H1 (cell line): ENCODE measurements at regions not wholly inside any gene's neighbourhood (a gene's known extent, or its start where the extent isn't known, plus 50 kb on each side); places are given as distances from the start of the nearest gene placed in this dataset.
A peak's percentile ranks its signal among the peaks of the same experiment; 100 is the strongest.

Experiments
- CHD7 ChIP-seq: fragments of 300-600 bp; sonication (generic); IDR thresholded peaks from 2 replicates; pipeline ENCODE4 v1.7.1; 2012; ENCODE audit warnings: low read length, moderate library complexity, mild to moderate bottlenecking, inconsistent platforms; ENCODE audit not compliant: insufficient replicate concordance
- CTCF ChIP-seq, 3 experiments: IDR thresholded peaks; 1 replicate in 2 of 3; 2 replicates in 1 of 3; pipeline versions ENCODE4 v1.5.1 to v1.6.1; 2011; ENCODE audit warnings: low read length in 3 of 3, mild to moderate bottlenecking in 3 of 3, inconsistent platforms in 2 of 3, low read depth in 1 of 3, moderate library complexity in 1 of 3; ENCODE audit not compliant: insufficient read depth in 1 of 3; ENCODE audit errors: control extremely low read depth in 1 of 3
- EZH2 ChIP-seq: fragments of 200-600 bp; sonication (generic); IDR thresholded peaks from 2 replicates; pipeline ENCODE4 v1.7.1; 2012; ENCODE audit warnings: low read depth, mild to moderate bottlenecking, moderate library complexity, low read length, inconsistent platforms; ENCODE audit not compliant: severe bottlenecking
- JUN ChIP-seq: IDR thresholded peaks from 2 replicates; pipeline ENCODE4 v1.6.1; 2011; ENCODE audit warnings: low read depth, mild to moderate bottlenecking, improper control_type of control experiment, low read length
- MAX ChIP-seq: IDR thresholded peaks from 2 replicates; pipeline ENCODE4 v1.6.1; 2012; ENCODE audit warnings: inconsistent platforms
- POLR2A ChIP-seq, 2 experiments: IDR thresholded peaks; 1 replicate in 1 of 2; 2 replicates in 1 of 2; pipeline ENCODE4 v1.6.1; 2011; ENCODE audit warnings: low read depth in 2 of 2, low read length in 2 of 2, mild to moderate bottlenecking in 2 of 2; ENCODE audit errors: control extremely low read depth in 1 of 2
- POLR2AphosphoS5 ChIP-seq: IDR thresholded peaks from 2 replicates; pipeline ENCODE4 v1.6.1; 2011; ENCODE audit warnings: low read depth, low read length
- RFX5 ChIP-seq: IDR thresholded peaks from 2 replicates; pipeline ENCODE4 v1.6.1; 2011; ENCODE audit warnings: low read depth, low read length, improper control_type of control experiment, borderline replicate concordance
- SIN3A ChIP-seq, 2 experiments: IDR thresholded peaks in 1 of 2; conservative IDR thresholded peaks in 1 of 2; 2 replicates each; pipeline ENCODE4 v1.6.1; 2011 to 2012; ENCODE audit warnings: low read length in 2 of 2, improper control_type of control experiment in 1 of 2, low read depth in 1 of 2, mild to moderate bottlenecking in 1 of 2
- SIX5 ChIP-seq: IDR thresholded peaks from 2 replicates; pipeline ENCODE4 v1.6.1; 2011; ENCODE audit warnings: mild to moderate bottlenecking, low read depth, low read length
- SP1 ChIP-seq: IDR thresholded peaks from 2 replicates; pipeline ENCODE4 v1.6.1; 2011; ENCODE audit warnings: low read depth, low read length

- TF ChIP-seq CTCF (IDR thresholded peaks at IDR 0.05; ENCODE audit: control extremely low read depth in 1 of 3, insufficient read depth in 1 of 3, low read depth in 1 of 3, low read length in 3 of 3) = peak; percentile 89 to 94 (median 94)
- TF ChIP-seq SP1 = no peak
- TF ChIP-seq POLR2A (IDR thresholded peaks at IDR 0.05; ENCODE audit: control extremely low read depth in 1 of 2, low read depth in 2 of 2, low read length in 2 of 2) = no peak
- TF ChIP-seq RFX5 = no peak
- TF ChIP-seq MAX = peak; percentile 14; the same call in 1 of the 2 replicates
- TF ChIP-seq EZH2 = no peak
- 0 out of 4 replicates have a peak, but pooled peaks of 1 of the 2 experiments have one; percentile 37 for TF ChIP-seq SIN3A (conservative IDR thresholded peaks at IDR 0.05 in 1 of 2, IDR thresholded peaks at IDR 0.05 in 1 of 2; ENCODE audit: low read depth in 1 of 2, low read length in 2 of 2)
- TF ChIP-seq CHD7 = no peak
- TF ChIP-seq JUN = no peak
- TF ChIP-seq SIX5 = no peak
- TF ChIP-seq POLR2AphosphoS5 = no peak
These were observed 160.3 kb downstream of the INO80D start for GRCh38 chr2:205925373-205926337.
